Activated T-cell treated with anti-CD3 and anti-CD28 coated beads, Interleukin-2, amount 50 U/mL, for 48 hours (primary cell): ENCODE measurements at regions not wholly inside any gene's neighbourhood (a gene's known extent, or its start where the extent isn't known, plus 50 kb on each side); places are given as distances from the start of the nearest gene placed in this dataset.
"Not testable (repeated sequence)": the region's sequence is repeated elsewhere in the genome, so short reads cannot be mapped to it uniquely, and the experiment has no call there.

Experiments
- DNase-seq, 2 experiments: peaks; one replicate each; pipeline ENCODE4 v3.0.0-alpha.2; 2020

GRCh38 chr5:101626572-101626971 lies 669.5 kb downstream of the SLCO4C1 start:
- DNase-seq: no peak

- no peak for DNase-seq
These were observed 685.0 kb downstream of the SLCO4C1 start for GRCh38 chr5:101611039-101611438.

GRCh38 chr5:101608322-101608721 lies 687.8 kb downstream of the SLCO4C1 start:
- DNase-seq: no peak

GRCh38 chr5:101605700-101606099 lies 690.4 kb downstream of the SLCO4C1 start:
- no peak for DNase-seq

GRCh38 chr5:101600614-101601013 lies 695.5 kb downstream of the SLCO4C1 start:
- no peak for DNase-seq

GRCh38 chr5:101590384-101590783 lies 687.3 kb upstream of the ST8SIA4 start:
- DNase-seq: no peak

- no peak for DNase-seq
These were observed 682.3 kb upstream of the ST8SIA4 start for GRCh38 chr5:101585366-101585765.

- DNase-seq: no peak
These were observed 677.5 kb upstream of the ST8SIA4 start for GRCh38 chr5:101580591-101580990.

GRCh38 chr5:101574017-101574416 lies 670.9 kb upstream of the ST8SIA4 start:
- no peak for DNase-seq

GRCh38 chr5:101561018-101561417 lies 657.9 kb upstream of the ST8SIA4 start:
- DNase-seq: no peak

- no peak for DNase-seq
These were observed 640.7 kb upstream of the ST8SIA4 start for GRCh38 chr5:101543780-101544179.

- no peak for DNase-seq
These were observed 636.2 kb upstream of the ST8SIA4 start for GRCh38 chr5:101539315-101539714.

- DNase-seq: no peak
These were observed 632.5 kb upstream of the ST8SIA4 start for GRCh38 chr5:101535626-101536025.

- no peak for DNase-seq
These were observed 631.5 kb upstream of the ST8SIA4 start for GRCh38 chr5:101534491-101535110.

GRCh38 chr5:101532430-101532829 lies 629.3 kb upstream of the ST8SIA4 start:
- no peak for DNase-seq

GRCh38 chr5:101531026-101531425 lies 627.9 kb upstream of the ST8SIA4 start:
- no peak for DNase-seq

- DNase-seq: not testable (repeated sequence)
These were observed 626.0 kb upstream of the ST8SIA4 start for GRCh38 chr5:101529094-101529493.

GRCh38 chr5:101520417-101520816 lies 617.3 kb upstream of the ST8SIA4 start:
- no peak for DNase-seq

GRCh38 chr5:101517795-101518194 lies 614.7 kb upstream of the ST8SIA4 start:
- DNase-seq: no peak

- no peak for DNase-seq
These were observed 612.6 kb upstream of the ST8SIA4 start for GRCh38 chr5:101515721-101516120.

- DNase-seq: no peak
These were observed 602.9 kb upstream of the ST8SIA4 start for GRCh38 chr5:101505891-101506570.

- DNase-seq: no peak
These were observed 579.8 kb upstream of the ST8SIA4 start for GRCh38 chr5:101482931-101483330.

- no peak for DNase-seq
These were observed 570.4 kb upstream of the ST8SIA4 start for GRCh38 chr5:101473483-101473882.

GRCh38 chr5:101461455-101461854 lies 558.4 kb upstream of the ST8SIA4 start:
- DNase-seq: no peak

GRCh38 chr5:101458587-101458986 lies 555.5 kb upstream of the ST8SIA4 start:
- no peak for DNase-seq
